SK-N-SH (cell line): ENCODE measurements at regions not wholly inside any gene's neighbourhood (a gene's known extent, or its start where the extent isn't known, plus 50 kb on each side); places are given as distances from the start of the nearest gene placed in this dataset.

Experiments
- CTCF ChIA-PET: fragments of 300-600, 350-600 bp; formaldehyde crosslinking; extraction: SDS; loops from one replicate; lab custom pipeline; 2021; lab: Yijun Ruan, JAX
- POLR2A ChIA-PET: fragments of 350-600 bp; sonication (Branson Sonifier 250); formaldehyde crosslinking; extraction: SDS; loops from one replicate; lab custom pipeline; 2020; ENCODE audit warnings: antibody characterized with exemption, inconsistent platforms; lab: Yijun Ruan, JAX
- DNase-seq: peaks from one replicate; pipeline ENCODE4 v3.0.0; 2012
- H2AFZ ChIP-seq: fragments of 200-600 bp; sonication (generic); 2 replicates; pipeline ENCODE4 v1.8.1; 2016; ENCODE audit warnings: antibody characterized with exemption, mild to moderate bottlenecking, low read depth
- H3F3A ChIP-seq: fragments of 200-600 bp; sonication (generic); replicated peaks from 2 replicates; pipeline ENCODE3; 2016; ENCODE audit warnings: antibody characterized with exemption, mild to moderate bottlenecking; ENCODE audit not compliant: insufficient read depth
- H3K27ac ChIP-seq, 2 experiments: fragments of 200-500 bp in 1 of 2; fragments of 200-600 bp in 1 of 2; sonication (Bioruptor generic) in 1 of 2; sonication (generic), shearing (Covaris generic) in 1 of 2; 2 replicates each; pipeline versions ENCODE4 v1.5.1 to v1.6.1; 2014 to 2016; ENCODE audit warnings: low read depth in 2 of 2, inconsistent platforms in 1 of 2, low read length in 1 of 2, mild to moderate bottlenecking in 1 of 2, mixed read lengths in 1 of 2
- H3K27me3 ChIP-seq: fragments of 200-600 bp; sonication (generic), shearing (Covaris generic); 2 replicates; pipeline ENCODE4 v1.6.1; 2016; ENCODE audit warnings: mixed run types; ENCODE audit not compliant: insufficient read depth
- H3K36me3 ChIP-seq, 2 experiments: fragments of 200-500 bp in 1 of 2; fragments of 200-600 bp in 1 of 2; sonication (Bioruptor generic) in 1 of 2; sonication (generic) in 1 of 2; replicated peaks in 1 of 2; 2 replicates each; pipeline versions ENCODE3 to v1.5.1; 2014 to 2016; ENCODE audit warnings: low read length in 1 of 2, mild to moderate bottlenecking in 1 of 2; ENCODE audit not compliant: insufficient read depth in 2 of 2, control insufficient read depth in 1 of 2
- H3K4me1 ChIP-seq, 2 experiments: fragments of 200-500 bp in 1 of 2; fragments of 200-600 bp in 1 of 2; sonication (Bioruptor generic) in 1 of 2; sonication (generic), shearing (Covaris generic) in 1 of 2; 2 replicates each; pipeline versions ENCODE4 v1.5.1 to v1.6.1; 2014 to 2016; ENCODE audit warnings: low read depth in 1 of 2, low read length in 1 of 2, mixed run types in 1 of 2; ENCODE audit not compliant: insufficient read depth in 2 of 2, control insufficient read depth in 1 of 2
- H3K4me2 ChIP-seq: fragments of 200-600 bp; sonication (generic), shearing (Covaris generic); 2 replicates; pipeline ENCODE4 v1.6.1; 2017; ENCODE audit warnings: mixed run types
- H3K4me3 ChIP-seq, 2 experiments: fragments of 200-500 bp in 1 of 2; fragments of 200-600 bp in 1 of 2; sonication (Bioruptor generic) in 1 of 2; sonication (generic), shearing (Covaris generic) in 1 of 2; 2 replicates each; pipeline versions ENCODE4 v1.5.1 to v1.8.1; 2014 to 2016; ENCODE audit warnings: low read depth in 2 of 2, inconsistent platforms in 1 of 2, low read length in 1 of 2, mild to moderate bottlenecking in 1 of 2, mixed read lengths in 1 of 2, moderate library complexity in 1 of 2
- H3K79me2 ChIP-seq: fragments of 200-600 bp; sonication (generic); 2 replicates; pipeline ENCODE4 v1.8.1; 2017; ENCODE audit warnings: mild to moderate bottlenecking; ENCODE audit not compliant: insufficient read depth
- H3K9ac ChIP-seq: fragments of 200-600 bp; sonication (generic); 2 replicates; pipeline ENCODE4 v1.6.1; 2017; ENCODE audit warnings: mixed run types
- H3K9me2 ChIP-seq: fragments of 200-600 bp; sonication (generic); 2 replicates; pipeline ENCODE4 v1.6.1; 2017; ENCODE audit warnings: mixed run types
- H3K9me3 ChIP-seq: fragments of 200-600 bp; sonication (generic); 2 replicates; pipeline ENCODE4 v1.6.1; 2017; ENCODE audit warnings: mixed run types, mild to moderate bottlenecking, moderate library complexity
- H4K20me1 ChIP-seq: fragments of 200-600 bp; sonication (generic); 2 replicates; pipeline ENCODE4 v1.6.1; 2017; ENCODE audit warnings: mild to moderate bottlenecking, mixed run types; ENCODE audit not compliant: insufficient read depth
- CHD2 ChIP-seq: fragments of 150-350 bp; IDR thresholded peaks from 2 replicates; pipeline ENCODE4 v1.6.1; 2018; ENCODE audit warnings: low read length; ENCODE audit not compliant: partially characterized antibody
- ELF1 ChIP-seq: IDR thresholded peaks from 2 replicates; pipeline ENCODE4 v1.4.0; 2012
- EP300 ChIP-seq, 2 experiments: IDR thresholded peaks; 2 replicates each; pipeline versions ENCODE4 v1.4.0 to v1.6.1; 2012; ENCODE audit warnings: borderline replicate concordance in 1 of 2, low read depth in 1 of 2, low read length in 1 of 2
- EZH2phosphoT487 ChIP-seq: fragments of 200-600 bp; sonication (generic); IDR thresholded peaks from 2 replicates; pipeline ENCODE4 v1.6.1; 2017; ENCODE audit warnings: low read depth, mixed run types, mild to moderate bottlenecking, antibody characterized with exemption, moderate library complexity, borderline replicate concordance
- GABPA ChIP-seq: IDR thresholded peaks from 2 replicates; pipeline ENCODE4 v1.4.0; 2012; ENCODE audit warnings: low read depth, mild to moderate bottlenecking
- GATA2 ChIP-seq: sonication (generic); formaldehyde crosslinking; IDR thresholded peaks from 2 replicates; pipeline ENCODE4 v1.5.0; 2020; ENCODE audit warnings: mild to moderate bottlenecking, missing genetic modification reagents
- JUND ChIP-seq: IDR thresholded peaks from 2 replicates; pipeline ENCODE4 v1.4.0; 2012
- MEF2A ChIP-seq: IDR thresholded peaks from 2 replicates; pipeline ENCODE4 v1.4.0; 2012; ENCODE audit warnings: low read depth, borderline replicate concordance
- MXI1 ChIP-seq: IDR thresholded peaks from 2 replicates; pipeline ENCODE4 v1.6.1; 2012; ENCODE audit warnings: mild to moderate bottlenecking, low read depth, low read length, improper control_type of control experiment
- RAD21 ChIP-seq: IDR thresholded peaks from 2 replicates; pipeline ENCODE4 v1.6.1; 2012; ENCODE audit warnings: mild to moderate bottlenecking, low read length
- RFX5 ChIP-seq: IDR thresholded peaks from 2 replicates; pipeline ENCODE4 v1.6.1; 2012; ENCODE audit warnings: mild to moderate bottlenecking, improper control_type of control experiment, low read length
- TAF1 ChIP-seq: IDR thresholded peaks from 2 replicates; pipeline ENCODE4 v1.6.1; 2012; ENCODE audit warnings: low read depth, mild to moderate bottlenecking, low read length, moderate library complexity, borderline replicate concordance
- TCF12 ChIP-seq: IDR thresholded peaks from 2 replicates; pipeline ENCODE4 v1.4.0; 2012
- TEAD4 ChIP-seq: IDR thresholded peaks from 2 replicates; pipeline ENCODE4 v1.4.0; 2012; ENCODE audit warnings: mild to moderate bottlenecking, borderline replicate concordance; ENCODE audit not compliant: insufficient read depth
- YY1 ChIP-seq: IDR thresholded peaks from 2 replicates; pipeline ENCODE4 v1.4.0; 2012; ENCODE audit warnings: low read depth, mild to moderate bottlenecking
- WGBS: methylation state at CpG from one replicate; pipeline ENCODE4 v1.1.6; 2017; ENCODE audit warnings: low lambda C conversion rate; 5-methylcytosine and 5-hydroxymethylcytosine counted together
- TF ChIP-seq, protein P1 (sequence below): fragments of 200-600 bp; sonication (generic); IDR thresholded peaks from 2 replicates; pipeline ENCODE4 v1.6.1; 2017; ENCODE audit warnings: antibody characterized with exemption, mild to moderate bottlenecking, moderate library complexity
- TF ChIP-seq, protein P2 (sequence below): IDR thresholded peaks from 2 replicates; pipeline ENCODE4 v1.4.0; 2012; ENCODE audit warnings: low read depth, borderline replicate concordance
- TF ChIP-seq, protein P3 (sequence below): IDR thresholded peaks from 2 replicates; pipeline ENCODE4 v1.6.1; 2012; ENCODE audit warnings: mild to moderate bottlenecking, low read depth, low read length, moderate library complexity
- TF ChIP-seq, protein P4 (sequence below): IDR thresholded peaks from 2 replicates; pipeline ENCODE4 v1.4.0; 2012; ENCODE audit warnings: low read depth

DNA sequence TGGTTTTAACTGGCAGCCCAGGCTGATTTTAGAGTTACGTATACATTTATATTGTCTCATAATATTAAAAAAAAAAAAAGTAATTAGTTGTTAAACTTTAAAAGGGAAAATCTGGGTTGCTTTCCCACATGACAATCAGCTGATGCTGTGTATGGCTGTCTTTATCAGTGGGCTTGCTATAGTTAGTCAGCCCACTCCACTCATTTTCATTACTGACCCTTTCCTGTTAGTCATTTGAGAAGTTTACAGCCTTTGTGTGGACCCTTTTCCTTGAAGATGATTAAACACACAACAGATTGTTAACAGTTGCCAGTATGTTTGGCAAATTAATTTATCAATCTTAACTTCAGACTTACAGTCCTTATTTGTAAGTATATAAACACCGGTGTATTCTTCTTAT is 164.5 kb upstream of the AGR3 start:
- Histone ChIP-seq H4K20me1 (no peaks in the 10 kb centered on the region), H3K79me2 (no peaks in the 10 kb centered on the region), H3K4me1 (peaks cover 0 to 5% of the 10 kb centered on the region in 2 experiments; a peak in 1 of 4 replicates), H3K27me3 (no peaks in the 10 kb centered on the region; the same call in 1 of the 2 replicates), H3K4me2 (no peak overlapping the region), H3F3A (no peaks in the 10 kb centered on the region), H3K9me2 (no peaks in the 10 kb centered on the region; the same call in 1 of the 2 replicates), H3K36me3 (no peaks in the 10 kb centered on the region), H3K4me3 (no peak overlapping the region), H2AFZ (no peak overlapping the region), H3K9ac (no peak overlapping the region), H3K27ac (no peak overlapping the region), H3K9me3 (no peaks in the 10 kb centered on the region)
- ChIA-PET POLR2A (no interaction called here), CTCF (no interaction called here)
- 23% methylated on average over 2 of the region's 2 CpGs for WGBS
- TF ChIP-seq TEAD4, result no peak
- no peak for TF ChIP-seq RAD21
- TF ChIP-seq, protein P1, sequence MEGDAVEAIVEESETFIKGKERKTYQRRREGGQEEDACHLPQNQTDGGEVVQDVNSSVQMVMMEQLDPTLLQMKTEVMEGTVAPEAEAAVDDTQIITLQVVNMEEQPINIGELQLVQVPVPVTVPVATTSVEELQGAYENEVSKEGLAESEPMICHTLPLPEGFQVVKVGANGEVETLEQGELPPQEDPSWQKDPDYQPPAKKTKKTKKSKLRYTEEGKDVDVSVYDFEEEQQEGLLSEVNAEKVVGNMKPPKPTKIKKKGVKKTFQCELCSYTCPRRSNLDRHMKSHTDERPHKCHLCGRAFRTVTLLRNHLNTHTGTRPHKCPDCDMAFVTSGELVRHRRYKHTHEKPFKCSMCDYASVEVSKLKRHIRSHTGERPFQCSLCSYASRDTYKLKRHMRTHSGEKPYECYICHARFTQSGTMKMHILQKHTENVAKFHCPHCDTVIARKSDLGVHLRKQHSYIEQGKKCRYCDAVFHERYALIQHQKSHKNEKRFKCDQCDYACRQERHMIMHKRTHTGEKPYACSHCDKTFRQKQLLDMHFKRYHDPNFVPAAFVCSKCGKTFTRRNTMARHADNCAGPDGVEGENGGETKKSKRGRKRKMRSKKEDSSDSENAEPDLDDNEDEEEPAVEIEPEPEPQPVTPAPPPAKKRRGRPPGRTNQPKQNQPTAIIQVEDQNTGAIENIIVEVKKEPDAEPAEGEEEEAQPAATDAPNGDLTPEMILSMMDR, result no peak
- TF ChIP-seq GATA2 (CRISPR knock-in tag), result no peak
- TF ChIP-seq TCF12, result no peak
- TF ChIP-seq ELF1, result no peak
- no peak for DNase-seq

DNA sequence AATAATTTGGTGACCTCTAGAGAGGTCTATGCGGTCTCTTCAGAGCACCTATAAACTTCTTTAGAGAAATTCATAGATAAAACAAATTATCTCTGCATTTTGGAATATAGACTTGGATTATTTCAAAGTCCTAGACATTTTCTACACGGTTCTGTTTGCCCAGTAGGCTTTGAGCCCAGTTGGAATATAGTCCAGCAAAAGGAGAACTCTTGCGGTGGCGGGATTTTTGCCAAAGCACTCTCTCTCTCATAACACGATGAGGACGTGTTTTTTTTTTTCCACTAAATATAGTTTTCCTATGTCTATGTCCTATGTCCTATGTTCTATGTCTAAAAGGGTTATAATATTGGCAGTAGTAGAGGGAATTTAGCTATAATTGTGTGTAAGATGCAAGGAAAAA is 164.9 kb upstream of the AGR3 start:
- WGBS, result 24% methylated on average over 6 of the region's 6 CpGs
- TF ChIP-seq TAF1, result no peak
- TF ChIP-seq, protein P2, sequence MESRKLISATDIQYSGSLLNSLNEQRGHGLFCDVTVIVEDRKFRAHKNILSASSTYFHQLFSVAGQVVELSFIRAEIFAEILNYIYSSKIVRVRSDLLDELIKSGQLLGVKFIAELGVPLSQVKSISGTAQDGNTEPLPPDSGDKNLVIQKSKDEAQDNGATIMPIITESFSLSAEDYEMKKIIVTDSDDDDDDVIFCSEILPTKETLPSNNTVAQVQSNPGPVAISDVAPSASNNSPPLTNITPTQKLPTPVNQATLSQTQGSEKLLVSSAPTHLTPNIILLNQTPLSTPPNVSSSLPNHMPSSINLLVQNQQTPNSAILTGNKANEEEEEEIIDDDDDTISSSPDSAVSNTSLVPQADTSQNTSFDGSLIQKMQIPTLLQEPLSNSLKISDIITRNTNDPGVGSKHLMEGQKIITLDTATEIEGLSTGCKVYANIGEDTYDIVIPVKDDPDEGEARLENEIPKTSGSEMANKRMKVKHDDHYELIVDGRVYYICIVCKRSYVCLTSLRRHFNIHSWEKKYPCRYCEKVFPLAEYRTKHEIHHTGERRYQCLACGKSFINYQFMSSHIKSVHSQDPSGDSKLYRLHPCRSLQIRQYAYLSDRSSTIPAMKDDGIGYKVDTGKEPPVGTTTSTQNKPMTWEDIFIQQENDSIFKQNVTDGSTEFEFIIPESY, result no peak
- TF ChIP-seq EZH2phosphoT487, result no peak
- TF ChIP-seq MXI1, result no peak
- TF ChIP-seq, protein P3, sequence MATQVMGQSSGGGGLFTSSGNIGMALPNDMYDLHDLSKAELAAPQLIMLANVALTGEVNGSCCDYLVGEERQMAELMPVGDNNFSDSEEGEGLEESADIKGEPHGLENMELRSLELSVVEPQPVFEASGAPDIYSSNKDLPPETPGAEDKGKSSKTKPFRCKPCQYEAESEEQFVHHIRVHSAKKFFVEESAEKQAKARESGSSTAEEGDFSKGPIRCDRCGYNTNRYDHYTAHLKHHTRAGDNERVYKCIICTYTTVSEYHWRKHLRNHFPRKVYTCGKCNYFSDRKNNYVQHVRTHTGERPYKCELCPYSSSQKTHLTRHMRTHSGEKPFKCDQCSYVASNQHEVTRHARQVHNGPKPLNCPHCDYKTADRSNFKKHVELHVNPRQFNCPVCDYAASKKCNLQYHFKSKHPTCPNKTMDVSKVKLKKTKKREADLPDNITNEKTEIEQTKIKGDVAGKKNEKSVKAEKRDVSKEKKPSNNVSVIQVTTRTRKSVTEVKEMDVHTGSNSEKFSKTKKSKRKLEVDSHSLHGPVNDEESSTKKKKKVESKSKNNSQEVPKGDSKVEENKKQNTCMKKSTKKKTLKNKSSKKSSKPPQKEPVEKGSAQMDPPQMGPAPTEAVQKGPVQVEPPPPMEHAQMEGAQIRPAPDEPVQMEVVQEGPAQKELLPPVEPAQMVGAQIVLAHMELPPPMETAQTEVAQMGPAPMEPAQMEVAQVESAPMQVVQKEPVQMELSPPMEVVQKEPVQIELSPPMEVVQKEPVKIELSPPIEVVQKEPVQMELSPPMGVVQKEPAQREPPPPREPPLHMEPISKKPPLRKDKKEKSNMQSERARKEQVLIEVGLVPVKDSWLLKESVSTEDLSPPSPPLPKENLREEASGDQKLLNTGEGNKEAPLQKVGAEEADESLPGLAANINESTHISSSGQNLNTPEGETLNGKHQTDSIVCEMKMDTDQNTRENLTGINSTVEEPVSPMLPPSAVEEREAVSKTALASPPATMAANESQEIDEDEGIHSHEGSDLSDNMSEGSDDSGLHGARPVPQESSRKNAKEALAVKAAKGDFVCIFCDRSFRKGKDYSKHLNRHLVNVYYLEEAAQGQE, result no peak
- no peak for TF ChIP-seq JUND
- no peak for TF ChIP-seq TCF12
- TF ChIP-seq GABPA, result no peak
- TF ChIP-seq, protein P4, sequence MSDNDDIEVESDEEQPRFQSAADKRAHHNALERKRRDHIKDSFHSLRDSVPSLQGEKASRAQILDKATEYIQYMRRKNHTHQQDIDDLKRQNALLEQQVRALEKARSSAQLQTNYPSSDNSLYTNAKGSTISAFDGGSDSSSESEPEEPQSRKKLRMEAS, result no peak
- TF ChIP-seq, protein P1, result no peak
- no peak for TF ChIP-seq MEF2A
- TF ChIP-seq RFX5, result no peak
- TF ChIP-seq YY1, result no peak
- no peak for TF ChIP-seq TEAD4
- TF ChIP-seq EP300 (IDR thresholded peaks at IDR 0.05; ENCODE audit: borderline replicate concordance in 1 of 2, low read depth in 1 of 2, low read length in 1 of 2), result no peak
- no peak for TF ChIP-seq CHD2

More for the DNA sequence above, 164.9 kb upstream of the AGR3 start:
- Histone ChIP-seq H3K79me2 (no peaks in the 10 kb centered on the region), H3K4me2 (no peak overlapping the region), H3K9me2 (no peaks in the 10 kb centered on the region; the same call in 1 of the 2 replicates), H3K36me3 (no peaks in the 10 kb centered on the region), H3K9me3 (no peaks in the 10 kb centered on the region), H4K20me1 (no peaks in the 10 kb centered on the region), H3K9ac (no peak overlapping the region), H3K27me3 (no peaks in the 10 kb centered on the region; the same call in 1 of the 2 replicates), H3K4me3 (no peak overlapping the region), H3K4me1 (peaks cover 0 to 5% of the 10 kb centered on the region in 2 experiments; a peak in 1 of 4 replicates), H3F3A (no peaks in the 10 kb centered on the region), H2AFZ (no peak overlapping the region), H3K27ac (no peak overlapping the region)
- no peak for DNase-seq
- CTCF ChIA-PET, result no interaction called here
- POLR2A ChIA-PET, result no interaction called here
